GM19372 (cell line): ENCODE measurements at regions not wholly inside any gene's neighbourhood (a gene's known extent, or its start where the extent isn't known, plus 50 kb on each side); places are given as distances from the start of the nearest gene placed in this dataset.

ENCODE experiments used
- ATAC-seq: cut with Tn5 transposase; IDR thresholded peaks from one replicate; pipeline ENCODE4 v1.9.1; 2021; ENCODE audit warnings: mild to moderate bottlenecking, low read depth, moderate library complexity; ENCODE audit not compliant: unreplicated experiment

DNA sequence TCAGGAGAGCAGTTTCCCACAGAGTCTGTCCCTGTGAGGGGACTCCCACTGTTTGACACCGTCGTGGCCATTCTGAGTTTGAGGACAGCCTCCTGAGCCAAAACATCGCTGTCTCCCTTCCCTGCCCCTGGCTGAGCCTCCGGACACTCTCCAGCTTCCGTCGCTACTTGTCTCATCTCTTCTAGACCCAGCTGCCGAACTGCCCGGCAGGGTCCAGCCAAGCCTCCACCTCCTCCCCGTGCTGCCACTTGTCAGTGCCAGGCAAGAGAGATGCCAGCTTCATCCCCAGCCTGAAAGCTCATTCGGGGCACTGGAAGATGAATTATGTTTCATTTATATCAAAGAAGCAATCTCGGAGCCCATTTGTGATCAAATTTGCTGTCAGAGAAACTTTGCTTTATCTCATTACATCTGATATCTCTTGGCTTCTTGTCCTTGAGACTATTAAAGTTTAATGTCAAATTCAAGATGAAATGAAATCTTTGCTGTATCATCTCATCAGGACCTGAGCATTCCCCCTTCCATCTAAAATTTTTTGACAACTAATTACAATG lies 283.9 kb downstream of the BUD13 start:
- ATAC-seq = no peak

DNA sequence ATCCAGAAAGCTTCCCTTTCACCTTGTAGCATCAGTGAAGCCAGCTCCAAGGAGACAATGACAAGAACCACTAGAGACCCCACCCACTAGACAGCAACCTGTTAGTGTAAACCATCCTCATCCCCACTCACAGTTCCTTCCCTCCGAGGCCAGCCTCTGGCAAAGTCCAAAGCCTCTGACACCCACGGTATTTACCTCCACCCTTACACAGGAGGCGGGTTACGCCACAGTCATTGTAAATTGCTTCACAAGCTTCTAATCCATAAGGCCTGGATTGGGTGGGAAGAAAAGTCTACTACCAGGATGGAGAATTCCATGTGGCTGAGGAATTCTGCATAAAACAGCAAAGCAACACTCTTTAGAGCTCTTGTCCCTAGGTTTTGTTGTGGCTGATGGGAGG lies 287.4 kb downstream of the BUD13 start:
- ATAC-seq = no peak

DNA sequence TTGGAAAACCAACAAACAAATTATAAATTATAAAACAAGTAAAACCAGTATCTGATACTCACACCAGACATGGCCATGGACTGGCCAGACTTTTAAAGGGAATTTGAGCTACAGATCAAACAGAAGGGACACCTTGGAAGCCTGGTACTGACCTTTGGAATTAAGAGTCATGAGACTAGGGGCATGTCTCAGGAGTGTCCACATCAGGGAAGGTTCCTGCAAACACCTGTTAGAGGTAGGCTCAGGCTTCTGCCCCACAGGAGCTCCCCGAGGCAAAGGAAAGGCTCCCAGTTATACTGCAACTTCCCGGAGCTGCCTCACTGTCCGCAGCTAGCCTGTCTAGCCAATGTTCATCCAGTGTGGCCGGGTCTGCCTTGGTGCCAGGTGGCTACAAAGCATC lies 290.1 kb downstream of the BUD13 start:
- ATAC-seq = no peak

- ATAC-seq = no peak
Observed at GRCh38 chr11:116481126-116481675, 291.6 kb downstream of the BUD13 start.

DNA sequence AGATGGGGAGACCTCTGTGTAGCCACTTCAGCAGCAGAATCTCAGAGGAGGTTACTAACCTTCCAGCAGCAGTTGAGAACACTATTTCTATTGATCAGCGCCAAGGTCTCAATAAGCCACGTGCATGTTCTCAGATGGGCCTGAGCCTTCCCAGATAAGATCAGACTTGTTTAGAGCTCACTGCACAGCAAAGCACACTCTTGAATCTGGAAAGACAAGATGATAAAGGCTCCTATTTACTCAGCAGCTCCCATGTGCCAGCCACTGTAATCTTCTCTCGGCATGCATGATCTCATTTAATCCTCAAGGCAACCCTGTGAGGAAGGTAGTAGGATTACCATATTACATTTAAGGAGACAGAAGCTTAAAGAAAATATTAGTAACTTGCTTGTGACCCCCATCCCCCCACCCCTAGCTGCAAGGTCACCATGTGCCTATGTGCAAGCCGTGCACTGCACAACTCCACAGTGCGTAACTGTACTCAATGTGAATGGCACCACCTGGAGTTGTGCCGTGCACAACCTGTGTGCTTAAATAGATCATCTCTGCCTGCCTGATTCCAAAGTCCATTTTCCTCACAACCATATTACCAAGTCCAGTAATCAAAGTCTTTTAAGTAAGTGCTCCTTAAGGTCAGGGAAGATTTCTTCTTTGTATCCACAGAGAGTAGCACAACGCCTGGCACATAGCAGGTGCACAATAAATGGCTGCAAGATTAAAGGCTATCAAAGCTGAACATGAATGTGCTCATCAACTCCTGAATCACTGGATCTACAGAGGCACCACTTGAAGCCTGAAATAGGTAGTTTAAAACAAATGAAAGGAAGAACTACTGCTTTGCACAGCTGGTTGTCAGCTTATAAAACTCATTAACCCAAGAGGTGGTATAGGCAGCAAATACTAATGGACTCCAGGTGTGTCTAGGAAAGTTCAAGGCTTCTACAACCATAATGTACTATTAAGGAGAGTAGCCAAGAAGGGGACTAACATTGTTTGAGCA lies 293.8 kb downstream of the BUD13 start:
- ATAC-seq = no peak

GRCh38 chr11:116478205-116478604 lies 294.6 kb downstream of the BUD13 start:
- no peak for ATAC-seq

DNA sequence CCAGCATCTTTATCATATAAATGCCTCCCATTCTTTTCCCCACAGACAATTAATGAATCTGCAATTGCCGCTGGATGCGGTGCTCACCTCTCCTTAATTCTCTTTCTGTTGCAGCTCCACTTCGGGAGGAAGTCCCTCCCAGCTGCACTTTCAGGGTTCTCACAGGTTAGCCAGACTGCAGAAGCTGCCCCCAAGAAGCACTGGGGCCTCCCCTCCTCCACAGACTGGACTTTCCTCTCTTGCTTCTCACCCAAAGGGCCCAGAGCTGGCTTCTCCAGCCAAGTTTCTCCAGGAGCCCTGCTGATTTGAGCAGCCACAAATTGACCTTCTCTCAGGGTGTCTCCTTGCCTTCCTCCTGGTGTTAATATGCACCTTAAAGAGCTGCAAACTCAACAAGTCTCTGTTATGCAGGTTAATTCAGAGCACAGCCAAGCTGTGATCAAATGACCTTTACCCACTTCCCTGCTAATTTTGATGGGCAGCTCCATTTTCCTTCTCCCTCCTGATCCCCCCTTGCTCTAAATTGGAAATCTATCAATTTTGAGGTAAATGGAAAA lies 298.9 kb downstream of the BUD13 start:
- no peak for ATAC-seq

- ATAC-seq = no peak
Observed at GRCh38 chr11:116473206-116473769, 299.5 kb downstream of the BUD13 start.

- ATAC-seq = no peak
Observed at GRCh38 chr11:116472651-116473050, 300.1 kb downstream of the BUD13 start.

- no peak for ATAC-seq
Observed at GRCh38 chr11:116471608-116472256, 301.1 kb downstream of the BUD13 start.

DNA sequence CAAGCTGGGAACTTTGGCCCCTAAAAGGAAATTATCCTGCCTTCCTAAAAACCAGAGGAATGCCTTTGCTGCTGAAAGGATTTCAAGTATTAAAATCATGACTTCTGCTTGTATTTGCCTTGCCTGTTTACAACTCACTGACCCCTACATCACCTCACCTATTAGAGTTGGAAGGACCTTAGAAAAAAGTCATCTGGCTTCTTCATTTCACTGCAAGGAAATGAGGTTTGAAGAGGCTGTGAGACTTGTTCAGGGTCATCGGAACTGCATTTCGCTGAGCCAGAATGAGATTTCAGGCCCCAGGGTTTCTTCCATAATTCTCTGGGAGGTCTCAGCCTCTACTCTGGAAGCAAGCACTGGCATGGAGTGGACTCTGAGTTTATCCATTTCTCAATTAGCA lies 304.1 kb downstream of the BUD13 start:
- no peak for ATAC-seq

- no peak for ATAC-seq
Observed at GRCh38 chr11:116467823-116468222, 305.0 kb downstream of the BUD13 start.

DNA sequence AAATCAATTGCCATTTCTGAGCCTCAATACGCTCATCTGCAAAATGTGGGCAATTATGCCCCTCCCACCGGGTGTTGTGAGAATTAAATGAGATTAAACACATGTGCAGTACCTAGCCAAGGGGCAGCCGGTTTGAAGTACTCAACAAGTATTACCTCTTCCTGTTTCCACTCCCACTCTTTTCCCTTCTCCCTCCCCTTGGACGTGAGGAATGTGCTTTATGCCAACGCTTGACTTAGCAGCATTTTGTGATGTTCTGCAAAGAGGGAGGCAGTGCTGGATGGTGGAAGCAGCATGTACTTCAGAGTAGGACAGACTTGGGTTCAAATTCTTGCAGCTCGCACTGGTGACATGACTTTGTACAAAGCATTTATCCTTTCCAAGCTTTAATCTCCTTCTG lies 306.0 kb downstream of the BUD13 start:
- no peak for ATAC-seq

- no peak for ATAC-seq
Observed at GRCh38 chr11:116466191-116466590, 306.6 kb downstream of the BUD13 start.

DNA sequence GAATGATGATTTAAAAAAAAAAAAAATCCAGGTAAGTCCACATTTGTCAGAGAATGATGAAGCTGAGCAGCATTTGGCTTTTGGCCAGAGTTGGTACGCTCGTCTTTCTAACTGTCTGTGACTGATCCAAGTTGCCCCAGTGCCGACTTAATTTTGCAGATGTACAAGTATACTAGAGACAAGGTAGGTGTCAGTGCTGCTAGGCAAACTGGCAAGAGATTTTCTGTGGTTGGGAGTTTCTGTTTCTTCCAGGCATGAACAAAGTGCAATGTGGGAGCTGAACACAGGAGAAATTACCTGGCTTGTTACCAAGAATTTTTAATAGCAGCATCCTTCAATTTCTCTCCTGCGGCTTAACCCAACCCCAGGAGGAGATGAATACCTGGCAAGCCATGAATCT lies 307.7 kb downstream of the BUD13 start:
- no peak for ATAC-seq

- no peak for ATAC-seq
Observed at GRCh38 chr11:116461789-116462188, 311.0 kb downstream of the BUD13 start.

GRCh38 chr11:116460156-116460920 lies 312.4 kb downstream of the BUD13 start:
- no peak for ATAC-seq

- ATAC-seq = no peak
Observed at GRCh38 chr11:116459185-116460045, 313.4 kb downstream of the BUD13 start.

DNA sequence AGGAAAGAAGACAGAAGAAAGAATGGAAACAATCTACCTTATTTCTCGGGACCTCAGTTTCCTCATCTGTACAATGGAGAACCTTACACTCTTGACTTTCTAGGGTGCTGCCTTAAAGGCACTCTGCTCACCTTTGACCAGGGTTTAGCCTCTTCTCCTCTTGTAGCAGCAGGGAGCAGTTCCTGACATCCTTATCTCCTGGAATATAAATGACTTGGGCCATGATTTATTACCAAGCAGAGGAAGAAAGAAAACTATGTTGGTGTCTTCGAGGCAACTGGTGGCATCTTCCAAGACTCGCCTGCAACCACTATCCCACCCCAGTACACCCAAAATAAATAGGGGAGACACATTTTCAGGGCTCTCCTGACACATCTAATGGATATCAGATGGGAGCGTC lies 314.2 kb downstream of the BUD13 start:
- ATAC-seq = no peak
